GM21786 (cell line): ENCODE measurements at regions not wholly inside any gene's neighbourhood (a gene's known extent, or its start where the extent isn't known, plus 50 kb on each side); places are given as distances from the start of the nearest gene placed in this dataset.

Experiments used
- ATAC-seq: cut with Tn5 transposase; IDR thresholded peaks from one replicate; pipeline ENCODE4 v1.9.1; 2021; ENCODE audit not compliant: unreplicated experiment

DNA sequence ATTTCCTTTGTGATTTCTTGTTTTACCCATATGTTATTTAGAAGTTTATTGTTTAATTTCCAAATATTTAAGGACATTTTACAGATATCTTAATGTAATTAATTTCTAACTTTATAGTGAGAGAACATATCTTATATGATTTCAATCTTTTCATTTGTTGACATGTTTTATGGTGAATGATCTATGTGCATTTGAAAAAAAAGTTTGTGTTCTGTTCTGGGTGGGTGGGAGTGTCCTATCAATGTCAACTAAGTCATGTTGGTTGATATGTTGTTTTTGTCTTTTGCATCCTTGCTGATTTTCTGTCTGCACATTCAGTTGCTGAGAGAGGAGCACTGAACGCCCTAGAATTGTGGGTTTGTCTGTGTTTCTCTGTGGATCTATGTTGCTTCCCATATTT lies 50.3 kb upstream of the CBFA2T3 start:
- no peak for ATAC-seq

- ATAC-seq, result peak; percentile 84
Observed at GRCh38 chr16:89031715-89032659, 55.0 kb upstream of the CBFA2T3 start.

DNA sequence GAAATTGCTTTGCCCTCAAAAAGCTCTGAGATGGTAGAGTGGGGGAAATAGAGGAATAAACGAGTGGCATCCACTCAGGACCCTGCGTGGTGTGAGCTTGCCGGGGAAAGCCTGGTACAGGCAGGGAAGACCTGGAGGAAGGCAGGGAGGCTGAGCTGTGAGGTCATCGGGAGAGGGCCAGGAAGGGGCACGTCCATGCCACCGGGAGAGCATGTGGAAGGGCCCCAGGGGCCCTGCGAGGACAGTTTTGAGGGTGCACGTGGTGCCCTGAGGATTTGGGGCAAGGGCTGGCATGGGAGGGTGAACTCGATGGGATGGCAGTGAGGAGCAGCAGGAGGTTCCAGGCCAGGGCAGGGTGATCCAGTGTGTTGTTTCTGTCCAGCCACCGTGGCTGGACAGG lies 56.3 kb upstream of the CBFA2T3 start:
- no peak for ATAC-seq

GRCh38 chr16:89033796-89034572 lies 57.0 kb upstream of the CBFA2T3 start:
- ATAC-seq, result no peak

DNA sequence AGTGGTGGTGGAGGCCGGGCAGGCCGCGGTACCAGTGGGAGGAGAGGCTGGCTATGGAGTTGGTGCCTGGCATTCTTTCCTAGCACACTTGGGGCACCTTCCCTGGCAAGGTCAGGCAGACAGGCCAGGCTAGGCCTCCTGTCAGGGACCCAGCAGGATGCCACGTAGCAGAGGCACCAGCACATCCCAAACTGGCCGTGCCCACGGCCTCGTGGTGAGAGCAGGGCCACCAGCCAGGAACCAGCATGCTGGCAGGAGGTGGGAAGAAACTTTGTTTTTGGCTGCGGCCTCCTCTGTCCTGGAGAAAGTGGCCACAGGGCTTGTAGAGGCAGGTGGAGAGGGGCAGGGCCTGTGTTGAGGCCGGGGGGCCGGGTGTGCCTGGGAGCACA lies 57.6 kb upstream of the CBFA2T3 start:
- ATAC-seq, result no peak

DNA sequence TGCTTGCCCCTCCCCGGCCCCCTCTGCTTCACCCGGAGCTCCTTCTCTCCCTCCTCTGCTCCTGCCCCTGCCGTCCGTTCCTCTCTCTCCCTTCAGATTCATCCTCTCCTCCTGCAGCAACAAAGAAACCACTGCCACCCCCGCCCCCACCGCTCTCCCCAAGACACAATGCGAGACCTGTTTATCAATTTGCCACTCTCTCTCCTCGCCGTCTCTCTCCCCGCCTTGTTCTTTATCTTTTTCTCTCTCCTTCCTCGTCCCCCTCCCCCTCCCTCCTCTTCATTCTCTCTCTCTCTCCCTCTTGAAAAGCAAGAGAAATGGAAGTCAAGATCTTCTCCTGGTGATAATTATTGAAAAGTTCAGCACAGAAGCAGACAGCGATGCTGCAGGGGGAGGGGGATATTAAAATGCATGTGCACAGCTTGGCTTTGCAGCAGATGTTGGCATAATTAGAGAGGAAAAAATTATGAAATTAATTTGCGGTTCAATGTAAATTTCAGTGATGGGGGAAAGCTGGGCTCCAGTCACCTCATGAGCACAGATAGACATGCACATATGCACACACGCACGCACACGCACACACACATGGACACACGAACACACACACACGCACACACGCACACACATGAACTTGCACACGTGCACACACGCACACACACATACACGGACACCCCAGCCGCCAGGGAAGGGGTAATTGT lies 58.1 kb upstream of the CBFA2T3 start:
- ATAC-seq, result no peak

DNA sequence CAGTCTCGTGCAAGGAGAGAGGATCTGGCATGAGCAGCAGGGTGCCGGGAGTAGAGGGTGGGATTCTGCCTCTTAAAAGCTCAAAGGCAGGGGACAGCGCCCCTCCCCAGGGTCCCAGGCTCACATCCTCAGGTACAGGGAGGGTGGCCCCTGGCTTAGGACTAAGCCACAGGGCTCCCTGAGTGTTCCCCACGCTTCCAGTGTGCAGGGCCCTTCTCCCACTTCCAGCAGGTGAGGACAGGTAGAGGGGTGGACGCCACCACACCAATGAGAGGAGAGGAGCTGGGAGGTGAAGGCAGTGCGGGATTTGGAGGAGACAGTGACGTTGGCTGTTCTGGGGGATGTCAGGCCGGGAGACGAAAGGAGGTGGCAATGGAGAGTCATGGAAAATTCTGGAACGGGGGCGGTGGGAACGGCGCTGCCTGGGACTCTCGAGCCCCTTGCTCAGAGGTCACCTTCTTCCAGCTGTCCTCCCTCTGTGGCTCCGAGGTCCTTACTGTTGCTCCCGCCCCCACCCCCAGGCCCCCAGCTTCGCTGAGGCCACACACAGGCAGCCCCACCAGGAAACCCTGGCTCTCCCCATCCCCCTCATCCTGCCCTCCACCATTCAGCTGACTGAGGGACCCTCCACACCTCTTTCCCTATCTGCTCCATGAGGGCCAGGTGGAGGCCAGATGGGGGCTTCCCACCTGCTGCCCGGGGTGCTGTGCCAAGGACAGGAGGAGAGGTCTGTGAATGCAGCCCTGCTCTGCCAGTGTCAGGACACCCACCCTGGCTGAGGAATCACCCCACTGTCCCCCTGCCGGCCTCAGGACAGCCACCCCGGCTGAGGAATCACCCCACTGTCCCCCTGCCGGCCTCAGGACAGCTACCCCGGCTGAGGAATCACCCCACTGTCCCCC lies 57.7 kb upstream of the ACSF3 start:
- no peak for ATAC-seq

- no peak for ATAC-seq
Observed at GRCh38 chr16:89036776-89037175, 56.9 kb upstream of the ACSF3 start.

- ATAC-seq, result no peak
Observed at GRCh38 chr16:89037261-89038152, 56.1 kb upstream of the ACSF3 start.

GRCh38 chr16:89038221-89038721 lies 55.4 kb upstream of the ACSF3 start:
- no peak for ATAC-seq

DNA sequence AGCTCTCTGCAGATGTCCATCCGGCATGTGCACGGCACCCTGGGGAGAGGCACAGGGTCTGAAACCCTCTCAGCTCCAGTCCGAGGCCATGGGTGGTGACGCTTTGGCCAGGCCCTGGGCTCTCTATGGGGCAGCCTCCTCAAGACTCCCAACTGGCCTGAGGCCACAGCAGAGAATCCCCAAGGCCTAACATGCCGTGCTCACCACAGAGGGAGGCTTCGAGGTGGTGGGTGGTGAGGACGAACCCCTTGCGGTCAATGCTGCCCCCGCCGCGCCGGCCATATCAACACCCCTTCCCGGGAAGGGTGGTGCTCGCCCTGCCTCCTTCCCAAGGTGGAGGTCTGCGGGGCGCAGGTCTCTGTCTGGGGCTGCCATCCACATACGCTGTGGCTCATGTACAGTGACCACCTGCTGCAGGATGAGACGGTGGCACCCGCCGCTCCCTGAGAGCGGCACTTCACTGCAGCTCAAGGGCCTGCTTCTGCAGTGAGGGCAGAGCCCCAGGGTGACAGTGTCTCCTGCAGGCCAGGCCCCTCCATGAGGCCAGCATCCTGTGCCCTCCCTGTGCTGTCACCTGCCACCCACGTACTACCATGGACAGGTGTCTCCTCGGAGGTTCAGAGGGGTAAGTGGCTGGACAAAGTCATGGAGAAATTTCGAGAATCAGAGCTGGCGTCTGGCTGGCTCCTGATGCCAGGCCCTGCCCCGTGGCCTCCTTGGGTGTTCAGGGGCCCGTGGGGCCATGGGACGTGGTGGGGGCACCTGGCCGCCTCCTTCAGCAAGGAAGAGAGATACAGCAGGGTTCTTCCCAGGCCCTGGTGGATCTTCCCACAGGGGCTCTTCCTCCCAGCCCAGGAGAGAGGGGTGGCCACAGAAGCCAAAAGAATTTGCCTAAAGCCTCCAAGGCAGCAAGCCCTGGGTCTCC lies 54.6 kb upstream of the ACSF3 start:
- no peak for ATAC-seq

GRCh38 chr16:89039756-89040155 lies 53.9 kb upstream of the ACSF3 start:
- ATAC-seq, result no peak

DNA sequence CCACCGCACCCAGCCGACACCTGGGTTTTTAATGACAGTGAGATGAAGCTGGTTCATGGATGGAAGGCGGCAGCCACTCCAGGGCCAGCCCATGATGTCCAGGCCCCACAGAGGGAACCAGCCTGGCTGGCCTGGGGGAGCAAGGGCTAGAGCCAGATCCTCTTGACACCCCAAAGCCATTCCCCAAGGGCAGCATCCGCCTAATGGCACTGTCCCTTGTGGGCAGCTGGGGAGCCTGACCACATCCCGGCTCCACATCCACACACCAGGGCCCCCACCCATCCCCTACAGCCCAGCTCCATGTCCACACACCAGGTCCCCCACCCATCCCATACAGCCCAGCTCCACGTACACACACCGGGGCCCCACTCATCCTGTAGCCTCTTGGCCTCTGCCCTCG lies 53.3 kb upstream of the ACSF3 start:
- no peak for ATAC-seq

- no peak for ATAC-seq
Observed at GRCh38 chr16:89040861-89041570, 52.6 kb upstream of the ACSF3 start.

GRCh38 chr16:89041571-89042481 lies 51.8 kb upstream of the ACSF3 start:
- no peak for ATAC-seq

DNA sequence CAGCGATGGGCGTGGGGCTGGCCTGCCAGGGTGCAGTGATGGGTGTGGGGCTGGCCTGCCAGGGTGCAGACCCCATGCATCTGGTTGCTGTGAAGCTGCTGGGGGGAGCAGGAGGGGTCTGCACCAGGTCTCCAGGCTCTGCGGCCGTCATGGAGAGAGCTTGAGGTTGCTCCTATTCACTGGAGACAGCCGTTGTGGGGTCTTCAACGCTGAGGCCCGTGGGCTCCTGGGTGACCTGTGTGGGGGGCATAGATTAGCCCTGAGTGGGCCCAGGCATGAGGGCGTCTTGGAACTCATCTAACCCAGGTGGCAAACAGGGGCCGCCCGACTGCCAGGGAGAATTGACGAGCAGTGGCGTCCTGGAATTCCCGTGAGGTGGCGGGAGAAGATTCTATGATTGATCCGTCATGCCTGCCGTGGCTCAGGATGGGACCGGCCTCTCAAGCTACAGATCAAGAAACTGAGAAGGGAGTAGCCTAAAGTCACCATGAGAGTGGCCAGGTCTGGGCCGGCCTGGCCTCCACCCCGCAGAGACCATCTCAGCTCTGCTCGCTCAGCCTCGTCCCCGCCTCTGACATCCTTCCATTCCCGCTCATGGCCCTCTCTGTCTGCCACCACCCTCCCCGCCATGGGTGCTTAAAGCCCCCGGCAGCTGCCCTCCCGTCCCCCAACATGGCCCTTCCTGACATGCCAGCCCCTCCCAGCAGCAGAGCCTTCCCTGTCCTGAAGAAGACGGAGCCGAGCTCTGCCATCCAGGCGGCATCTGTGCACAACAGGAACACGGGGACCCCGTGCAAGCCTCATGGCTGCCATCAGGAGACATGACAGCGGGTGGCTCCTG lies 50.7 kb upstream of the ACSF3 start:
- no peak for ATAC-seq
